HG03460 (cell line): ENCODE measurements at regions not wholly inside any gene's neighbourhood (a gene's known extent, or its start where the extent isn't known, plus 50 kb on each side); places are given as distances from the start of the nearest gene placed in this dataset.

Experiments used
- ATAC-seq: cut with Tn5 transposase; IDR thresholded peaks from one replicate; pipeline ENCODE4 v1.9.1; 2021; ENCODE audit not compliant: unreplicated experiment

GRCh38 chr6:126738146-126738545 lies 380.3 kb upstream of the RSPO3 start:
- ATAC-seq = no peak

GRCh38 chr6:126738641-126739040 lies 379.8 kb upstream of the RSPO3 start:
- no peak for ATAC-seq

DNA sequence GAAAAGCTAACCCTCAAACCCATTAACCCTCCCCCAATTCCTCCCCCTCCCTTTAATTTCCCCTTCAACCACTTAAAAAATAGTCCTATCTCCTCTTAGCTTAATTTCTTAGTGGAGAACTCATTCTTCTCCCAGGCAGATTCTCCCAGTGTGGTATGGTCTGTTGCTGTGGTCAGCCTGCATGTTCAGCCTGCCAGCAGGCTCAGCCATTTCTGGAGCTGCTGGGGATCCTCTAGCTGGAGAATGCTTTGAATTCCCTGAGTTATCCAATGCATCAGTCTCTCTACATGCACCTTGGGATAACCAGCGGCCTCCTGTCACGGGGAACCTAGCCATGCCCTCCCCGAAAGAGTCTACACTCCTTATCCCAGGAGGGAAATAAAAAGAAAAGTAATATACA lies 375.4 kb upstream of the RSPO3 start:
- ATAC-seq = no peak

- ATAC-seq = no peak
Measured at GRCh38 chr6:126747728-126748540, 370.5 kb upstream of the RSPO3 start.

DNA sequence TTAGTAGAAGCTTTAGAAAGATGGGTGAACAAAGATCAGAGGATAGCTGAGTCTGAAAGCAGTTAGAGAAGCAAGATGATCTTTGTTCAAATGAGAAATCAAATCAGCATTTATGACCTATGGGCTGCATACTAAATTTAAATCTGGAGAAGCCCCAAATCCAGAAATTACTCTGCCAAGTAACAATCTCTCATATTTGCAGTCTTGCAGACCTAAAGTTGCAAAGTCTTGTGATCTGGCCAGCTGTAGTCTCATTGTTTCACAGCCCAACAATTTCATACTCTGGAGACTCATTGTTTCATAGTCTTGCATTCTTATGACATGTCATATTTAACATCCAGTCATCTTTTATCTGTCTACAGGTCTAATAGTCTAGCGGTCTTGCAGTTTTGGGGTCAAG lies 364.9 kb upstream of the RSPO3 start:
- no peak for ATAC-seq

DNA sequence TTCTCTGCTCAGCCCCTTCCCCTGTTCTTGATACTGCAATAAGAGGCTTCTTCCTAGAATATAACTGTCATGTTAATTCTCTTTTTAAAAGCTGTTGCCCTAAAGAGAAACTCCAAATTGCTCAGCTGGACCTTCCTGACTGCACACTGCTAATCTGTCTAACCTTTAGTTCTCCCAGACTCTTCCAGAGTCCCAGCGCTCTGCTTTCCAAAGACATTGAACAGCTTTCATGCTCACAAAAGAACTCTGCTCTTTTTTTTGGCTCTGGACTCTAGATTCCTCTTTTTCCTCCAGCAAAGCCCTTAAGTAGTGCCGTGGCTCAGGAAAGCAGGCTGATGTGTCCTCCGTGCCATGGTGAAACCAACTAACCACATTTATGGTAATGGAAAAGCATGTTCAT lies 356.6 kb upstream of the RSPO3 start:
- ATAC-seq = no peak

GRCh38 chr6:126764104-126764503 lies 354.4 kb upstream of the RSPO3 start:
- ATAC-seq = no peak

DNA sequence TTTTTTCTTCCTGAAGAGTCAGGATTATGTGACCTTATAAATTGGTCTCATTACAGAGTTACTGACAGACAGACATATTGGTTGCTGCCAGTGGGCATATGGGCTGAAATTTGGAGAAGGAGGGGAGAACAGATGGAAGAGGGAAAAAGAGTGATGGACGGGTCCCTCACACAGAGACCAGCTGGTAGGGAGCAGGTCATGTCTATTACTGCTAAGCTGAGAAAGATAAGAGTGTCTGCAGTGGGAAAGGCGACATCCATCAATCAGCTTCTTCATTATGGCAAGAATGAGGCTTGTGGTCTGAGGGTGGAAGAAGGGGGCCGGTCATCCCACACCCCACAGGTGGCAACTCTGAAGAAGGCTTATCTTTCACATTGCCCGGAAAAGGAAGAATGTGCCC lies 353.8 kb upstream of the RSPO3 start:
- ATAC-seq = no peak

DNA sequence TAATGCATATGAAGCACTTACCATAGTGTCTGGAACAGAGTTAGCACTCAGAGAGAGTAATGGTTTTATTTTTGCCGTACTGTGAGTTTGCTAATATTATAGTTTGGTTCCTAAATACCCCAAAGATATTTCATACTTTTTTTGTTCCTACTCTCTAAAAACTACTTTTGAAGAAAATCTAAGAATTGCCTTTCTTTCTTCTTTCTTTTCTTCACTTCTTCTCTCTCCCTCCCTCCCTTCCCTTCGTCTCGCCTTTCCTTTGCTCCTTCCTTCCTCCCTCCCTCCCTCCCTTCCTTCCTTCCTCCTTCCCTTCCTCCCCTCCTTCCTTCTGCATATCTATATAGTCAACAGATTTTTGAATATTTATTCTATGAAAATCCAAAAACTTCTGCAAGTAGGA lies 351.7 kb upstream of the RSPO3 start:
- ATAC-seq = no peak

GRCh38 chr6:126767711-126768110 lies 350.8 kb upstream of the RSPO3 start:
- ATAC-seq = no peak

GRCh38 chr6:126770176-126770575 lies 348.3 kb upstream of the RSPO3 start:
- ATAC-seq = no peak

DNA sequence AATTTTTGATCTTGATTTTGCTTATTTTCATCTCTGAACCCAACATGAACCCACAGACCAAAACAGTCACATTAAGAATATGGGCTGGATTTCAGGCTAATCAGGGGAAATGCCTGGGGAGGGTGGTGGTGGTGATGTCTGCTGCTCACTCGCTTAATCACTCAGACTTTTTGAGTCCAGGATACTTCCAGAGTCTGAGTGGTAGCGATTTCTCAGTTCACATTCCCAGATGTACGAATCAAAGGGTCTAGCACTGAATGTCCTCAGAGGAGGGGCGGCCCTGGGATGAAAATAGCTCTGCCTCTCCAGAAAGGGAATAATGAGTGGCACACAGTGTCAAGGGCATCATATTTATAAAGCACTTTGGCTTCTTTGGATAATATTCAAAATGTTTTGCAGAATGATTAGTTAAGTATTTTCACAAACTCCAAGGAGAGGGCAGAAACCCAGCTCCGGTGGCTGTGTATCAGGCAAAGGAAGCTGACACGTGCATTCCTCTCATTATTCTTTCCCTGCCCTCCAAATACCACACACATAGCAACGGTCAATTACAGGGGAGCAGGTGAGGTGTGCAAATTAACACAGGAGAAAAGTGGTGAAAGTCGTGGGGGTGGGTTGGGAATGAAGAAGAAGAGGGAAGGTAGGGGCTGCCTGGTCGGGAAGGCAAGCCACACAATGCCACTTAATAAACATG lies 345.2 kb upstream of the RSPO3 start:
- ATAC-seq = no peak

DNA sequence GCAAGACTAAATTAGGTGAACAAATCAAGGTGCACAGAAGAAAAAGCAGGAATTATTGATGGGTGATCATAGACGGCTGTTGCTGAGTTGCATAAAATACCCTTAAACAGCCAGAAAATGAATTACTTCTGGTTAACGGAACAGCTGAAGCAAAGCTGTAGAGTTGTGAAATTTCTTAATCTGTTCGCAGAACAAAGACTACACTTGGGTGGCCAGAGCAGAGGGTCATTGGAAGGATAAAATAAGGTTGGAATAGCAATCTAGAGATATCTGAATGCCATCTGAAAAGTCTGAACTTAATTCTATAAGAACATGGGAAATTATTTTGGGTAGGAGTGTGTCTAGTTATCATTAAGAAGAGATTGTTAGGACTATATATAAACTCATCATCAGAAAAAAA lies 339.1 kb upstream of the RSPO3 start:
- ATAC-seq = no peak

- no peak for ATAC-seq
Measured at GRCh38 chr6:126781582-126781981, 336.9 kb upstream of the RSPO3 start.

DNA sequence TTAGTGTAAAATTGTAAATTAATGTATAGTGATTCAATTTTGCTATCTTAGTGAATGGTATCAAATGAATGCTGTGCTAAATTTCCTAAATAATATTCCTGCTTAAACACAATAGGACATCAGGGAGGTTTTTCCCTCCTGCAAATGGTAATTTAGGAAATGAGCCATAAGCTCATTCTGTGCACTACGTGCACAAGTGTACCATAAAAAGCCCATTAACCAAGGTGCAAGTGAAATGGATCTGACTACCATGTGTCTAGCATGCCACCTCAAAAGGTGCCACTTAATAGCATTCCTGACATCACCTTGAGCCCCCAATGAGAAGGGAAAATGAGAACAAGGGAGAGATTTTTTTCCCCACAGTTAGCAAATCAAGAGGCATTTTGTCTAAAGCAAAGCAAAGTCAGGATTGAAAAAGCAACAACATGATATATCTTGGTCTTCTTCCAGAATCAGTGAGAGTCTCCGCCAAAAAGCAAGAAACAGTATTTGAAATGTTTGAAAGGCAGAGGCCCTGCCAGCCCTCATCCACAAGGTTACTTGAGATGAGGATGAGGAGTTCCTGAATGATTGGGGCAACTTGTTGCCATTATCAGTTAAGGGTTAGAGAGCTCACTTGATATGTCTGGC lies 334.2 kb upstream of the RSPO3 start:
- no peak for ATAC-seq

DNA sequence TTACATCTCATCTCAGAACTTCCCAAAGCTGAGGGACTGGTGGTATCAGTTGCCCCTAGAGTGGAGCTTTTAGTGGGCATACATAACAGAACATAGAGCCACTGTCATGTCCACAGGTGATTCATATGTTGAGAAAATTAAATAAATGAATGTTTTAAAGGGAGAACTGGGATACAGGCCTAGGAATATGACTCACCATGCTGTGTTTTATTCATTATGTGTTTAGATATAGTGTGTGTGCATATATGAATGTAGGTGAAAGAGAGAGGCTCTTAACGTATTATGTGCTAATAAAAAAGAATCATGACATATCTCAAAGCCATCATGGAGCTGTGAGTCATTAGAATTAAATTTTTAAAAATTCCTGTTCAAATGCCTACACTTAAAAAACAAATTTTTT lies 332.2 kb upstream of the RSPO3 start:
- ATAC-seq = no peak

DNA sequence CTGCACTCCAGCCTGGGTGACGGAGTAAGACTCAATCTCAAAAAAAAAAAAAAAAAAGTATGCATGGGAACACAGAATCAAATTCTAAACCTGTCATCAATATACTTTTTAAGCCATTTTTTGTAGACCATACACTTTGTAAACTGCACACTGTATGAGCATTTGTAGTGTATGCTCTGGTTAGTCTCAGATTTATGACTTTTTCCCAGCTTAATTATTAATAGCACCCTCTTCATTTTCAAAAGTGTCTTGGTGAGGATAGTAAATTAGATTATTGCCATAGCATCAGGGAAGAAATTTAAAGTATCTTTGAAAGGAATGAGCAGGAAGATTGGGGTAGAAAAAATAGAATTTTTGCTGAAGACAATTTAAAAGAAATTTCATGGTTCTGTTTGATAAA lies 330.8 kb upstream of the RSPO3 start:
- ATAC-seq = no peak

DNA sequence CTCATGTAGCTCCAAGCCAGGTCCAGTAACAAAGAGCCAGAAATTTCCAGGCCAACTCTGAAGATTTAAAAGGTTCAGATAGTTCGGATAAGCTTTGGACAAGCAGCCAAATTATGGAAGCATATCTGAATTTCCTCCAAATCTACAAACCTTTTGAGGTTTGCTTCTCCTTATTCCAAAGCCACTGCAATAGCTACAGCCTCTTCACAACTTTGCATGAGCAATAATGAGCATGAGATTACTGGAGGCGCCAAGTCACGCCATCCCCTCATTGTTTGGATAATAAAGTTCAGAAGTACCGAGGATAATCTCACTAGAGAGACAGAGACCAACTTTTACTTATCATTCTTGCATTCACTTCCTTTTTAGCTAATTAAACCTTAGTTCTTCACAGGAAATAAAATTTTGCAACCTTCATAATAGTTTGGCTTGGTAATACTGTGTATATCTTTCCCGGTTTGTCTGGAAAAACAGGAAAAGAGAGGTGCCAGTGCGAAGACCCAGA lies 329.6 kb upstream of the RSPO3 start:
- no peak for ATAC-seq

- no peak for ATAC-seq
Measured at GRCh38 chr6:126792340-126793085, 326.0 kb upstream of the RSPO3 start.

DNA sequence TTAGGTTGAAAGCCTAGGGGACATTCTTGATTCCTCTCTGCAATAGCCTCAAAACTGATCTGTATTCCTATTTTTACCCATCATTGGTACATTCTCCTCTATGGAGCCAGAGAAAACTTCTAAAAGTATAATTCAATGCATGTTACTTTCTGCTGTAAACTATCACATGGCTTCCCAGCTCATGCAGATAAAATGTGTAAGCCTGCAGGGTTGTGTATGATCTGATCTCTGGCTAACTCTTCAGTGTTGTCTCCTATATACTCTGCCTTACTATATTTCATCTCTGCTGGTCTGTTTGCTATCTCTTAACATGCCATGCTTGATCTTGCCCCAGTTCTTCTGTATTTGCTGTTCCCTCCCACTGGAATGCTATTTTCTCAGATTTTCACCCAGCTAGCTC lies 323.3 kb upstream of the RSPO3 start:
- ATAC-seq = no peak

DNA sequence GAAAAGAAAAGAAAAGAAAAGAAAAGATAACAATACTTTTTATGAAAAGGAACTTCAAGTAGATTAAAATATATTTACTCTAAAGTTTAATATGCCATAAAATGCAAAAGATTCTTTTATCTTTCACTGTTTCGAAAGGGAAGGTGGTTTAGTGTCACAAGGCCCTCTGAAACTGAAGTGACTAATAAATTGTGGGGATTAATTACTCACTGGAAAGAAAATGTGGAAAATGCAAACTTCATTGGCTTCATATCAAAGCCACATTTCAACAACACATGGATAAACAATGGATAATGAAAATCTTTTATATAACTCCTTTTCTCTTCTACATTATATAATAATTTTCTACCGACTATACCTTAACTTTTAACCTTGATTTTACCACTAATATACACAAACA lies 320.5 kb upstream of the RSPO3 start:
- no peak for ATAC-seq
